ENCODE measurements at regions not wholly inside any gene's neighbourhood (a gene's known extent, or its start where the extent isn't known, plus 50 kb on each side); places are given as distances from the start of the nearest gene placed in this dataset.

DNA sequence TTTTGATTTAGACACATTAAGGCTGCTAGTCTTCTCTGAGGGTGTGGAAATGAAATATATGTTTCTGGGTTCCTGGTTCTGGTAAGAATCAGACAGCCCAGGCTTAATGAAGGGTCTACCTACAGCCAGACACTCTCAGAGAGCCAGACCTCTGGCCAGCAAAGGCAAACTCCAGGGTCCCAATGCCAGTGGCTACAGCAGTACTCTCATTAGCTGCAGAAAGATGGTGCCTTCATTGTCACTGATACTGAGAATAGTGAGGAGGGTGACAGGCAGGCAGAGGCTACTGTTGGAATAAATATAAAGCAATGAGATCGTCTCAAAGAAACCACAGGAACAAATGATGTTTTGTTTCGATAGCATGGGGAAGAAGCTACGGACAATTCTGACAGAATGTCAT, 437.6 kb downstream of the GPM6A start:
- no peak for DNase-seq (ENCODE audit: low spot score)

GRCh38 chr4:175376287-175376977, 435.6 kb downstream of the GPM6A start:
- DNase-seq (ENCODE audit: low spot score): no peak

GRCh38 chr4:175377203-175377602, 434.9 kb downstream of the GPM6A start:
- DNase-seq (ENCODE audit: low spot score): no peak

DNA sequence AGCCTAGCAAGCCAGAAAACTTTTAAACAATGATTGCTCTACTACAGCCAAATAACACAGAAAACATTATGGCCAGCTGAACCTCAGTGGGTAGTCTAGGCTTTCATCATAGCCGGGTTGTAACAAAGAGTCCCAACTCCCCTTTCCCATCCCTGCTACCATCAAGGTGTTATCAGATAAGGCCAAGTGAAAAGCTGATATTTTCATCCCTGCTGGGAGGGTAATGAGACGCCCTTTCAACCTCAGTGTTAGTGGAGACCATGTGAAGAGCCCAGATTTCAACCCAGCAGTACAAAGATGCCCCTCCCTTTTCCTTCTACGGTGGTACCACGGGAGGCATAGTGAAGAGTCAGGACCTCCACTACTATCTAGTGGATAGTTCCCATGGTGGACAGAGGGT, 433.7 kb downstream of the GPM6A start:
- no peak for DNase-seq (ENCODE audit: low spot score)

DNA sequence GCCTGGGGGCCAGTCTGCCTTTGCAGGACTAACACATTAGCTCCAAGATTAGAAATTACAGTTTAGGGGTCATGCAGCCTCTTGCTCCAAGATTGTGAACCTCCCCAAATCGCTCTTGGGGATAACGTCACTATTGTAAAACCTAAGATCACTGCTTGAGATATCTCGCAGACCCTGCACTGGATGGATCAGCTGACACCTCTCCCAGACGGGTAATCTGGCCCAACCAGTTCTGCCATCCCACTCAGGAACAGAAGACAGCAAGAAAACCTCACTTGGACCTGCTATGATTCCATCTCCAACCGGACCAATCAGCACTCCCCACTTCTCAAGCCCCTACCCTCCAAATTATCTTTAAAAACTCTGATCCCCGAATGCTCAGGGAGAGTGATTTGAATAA, 431.2 kb downstream of the GPM6A start:
- DNase-seq (ENCODE audit: low spot score): no peak

DNA sequence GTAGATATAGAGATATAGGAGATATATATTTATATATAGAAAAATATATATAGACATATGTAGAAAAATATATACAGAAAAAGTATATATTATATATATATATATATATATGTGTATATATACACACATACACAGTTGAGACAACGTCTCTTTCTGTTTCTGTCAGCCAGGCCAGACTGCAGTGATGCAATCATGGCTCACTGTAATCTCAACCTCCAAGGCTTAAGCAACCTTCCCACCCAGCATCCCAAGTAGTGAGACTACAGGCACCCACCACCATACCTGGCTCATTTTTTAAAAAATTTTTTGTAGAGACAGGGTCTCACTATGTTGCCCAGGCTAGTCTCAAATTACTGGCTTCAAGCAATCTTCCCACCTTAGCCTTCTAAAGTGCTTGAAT, 426.3 kb downstream of the GPM6A start:
- DNase-seq (ENCODE audit: low spot score): no peak

DNA sequence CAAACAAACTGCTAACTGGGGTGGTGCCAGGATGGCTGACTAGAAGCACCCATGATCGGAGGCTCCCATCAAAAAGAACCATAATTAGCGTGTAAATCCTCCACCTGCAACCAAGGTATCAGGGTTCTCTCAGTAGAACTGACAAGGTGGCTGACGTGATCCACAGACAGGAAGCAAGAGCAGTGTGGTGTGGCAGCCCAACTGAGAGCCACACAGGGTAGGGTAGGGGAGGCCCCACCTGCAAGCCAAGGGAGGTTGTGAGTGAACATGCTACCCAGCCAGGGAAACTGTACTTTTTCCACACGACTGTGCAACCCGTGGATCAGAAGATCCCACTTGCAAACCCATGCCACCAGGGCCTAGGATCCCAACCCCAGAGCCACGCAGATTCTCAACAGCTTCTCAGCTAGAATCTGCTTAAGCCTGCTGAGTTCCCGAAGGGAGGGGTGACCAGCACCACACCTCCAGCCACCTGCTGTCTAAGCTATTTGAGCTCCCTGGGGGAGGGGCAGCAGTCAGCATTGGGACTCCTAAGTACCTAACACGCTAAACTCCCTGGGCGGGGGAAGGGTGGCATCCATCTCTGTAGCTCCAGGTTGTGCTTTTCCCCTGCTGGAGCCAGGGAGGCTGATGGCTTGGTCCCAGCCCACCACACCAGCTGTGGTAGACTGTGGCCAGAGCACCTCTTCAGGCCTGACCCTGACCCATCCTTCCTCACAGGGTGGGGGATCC, 425.1 kb downstream of the GPM6A start:
- DNase-seq (ENCODE audit: low spot score): no peak

DNA sequence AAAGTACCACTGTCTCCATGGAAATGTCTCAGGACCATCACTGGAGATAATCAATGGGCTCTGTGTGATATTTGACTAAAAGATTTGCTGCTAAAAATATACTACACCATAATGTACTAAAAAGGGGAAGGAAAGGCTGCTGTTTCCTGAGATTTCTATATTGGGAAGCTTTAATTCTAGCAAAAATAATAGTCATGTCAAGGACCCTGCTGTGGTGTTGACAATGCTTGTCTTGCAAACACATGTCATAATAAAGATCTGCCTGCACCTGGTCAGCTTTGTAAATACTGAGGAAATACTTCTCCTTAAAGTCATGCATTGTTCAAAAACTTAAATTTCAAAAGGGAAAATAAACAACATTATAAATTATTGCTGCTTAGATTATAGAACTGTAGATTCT, 417.9 kb downstream of the GPM6A start:
- no peak for DNase-seq (ENCODE audit: low spot score)

- DNase-seq (ENCODE audit: low spot score): no peak
Observed at GRCh38 chr4:175405961-175406360, 406.1 kb downstream of the GPM6A start.

GRCh38 chr4:175407926-175408325, 404.1 kb downstream of the GPM6A start:
- DNase-seq (ENCODE audit: low spot score): no peak

DNA sequence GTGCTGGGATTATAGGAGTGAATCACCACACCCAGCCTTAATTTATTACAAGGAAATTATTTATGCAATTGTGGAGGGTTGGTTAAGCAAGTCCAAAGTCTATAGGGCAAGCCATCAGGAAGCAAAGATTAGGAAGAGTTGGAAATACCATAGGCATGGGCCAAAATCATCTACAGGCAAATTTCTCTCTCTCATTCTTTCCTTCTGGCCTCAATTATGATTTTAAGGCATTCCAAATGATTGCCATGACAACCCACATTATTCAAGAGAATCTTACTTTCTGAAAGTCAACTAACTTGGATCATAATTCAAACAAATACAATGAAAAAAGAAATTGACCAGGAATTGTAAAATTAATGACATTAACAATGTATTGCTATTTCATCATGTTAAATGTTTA, 400.8 kb downstream of the GPM6A start:
- no peak for DNase-seq (ENCODE audit: low spot score)

DNA sequence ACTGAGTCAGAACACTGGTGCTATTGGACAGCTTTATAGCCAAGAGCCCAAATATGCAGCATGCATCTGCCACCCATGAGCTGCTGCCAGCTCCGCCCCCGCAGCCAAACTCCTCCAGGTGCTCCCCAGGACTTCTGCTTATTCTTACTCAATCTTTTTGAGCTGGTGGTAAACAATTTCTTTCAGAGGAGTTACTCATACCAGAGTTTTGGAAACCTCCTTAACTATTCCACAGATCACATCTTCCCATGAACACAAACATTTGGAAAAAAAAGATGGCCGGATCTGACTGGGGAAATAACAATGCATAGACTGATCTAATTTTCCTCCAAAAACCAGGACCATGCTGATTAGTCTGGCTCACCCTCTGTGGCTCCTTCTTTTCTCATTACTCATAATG, 399.9 kb downstream of the GPM6A start:
- no peak for DNase-seq (ENCODE audit: low spot score)

GRCh38 chr4:175412746-175413145, 399.3 kb downstream of the GPM6A start:
- DNase-seq (ENCODE audit: low spot score): no peak

- DNase-seq (ENCODE audit: low spot score): no peak
Observed at GRCh38 chr4:175413561-175413960, 398.5 kb downstream of the GPM6A start.

- no peak for DNase-seq (ENCODE audit: low spot score)
Observed at GRCh38 chr4:175414602-175415001, 397.5 kb downstream of the GPM6A start.

GRCh38 chr4:175418516-175418915, 393.5 kb downstream of the GPM6A start:
- no peak for DNase-seq (ENCODE audit: low spot score)

DNA sequence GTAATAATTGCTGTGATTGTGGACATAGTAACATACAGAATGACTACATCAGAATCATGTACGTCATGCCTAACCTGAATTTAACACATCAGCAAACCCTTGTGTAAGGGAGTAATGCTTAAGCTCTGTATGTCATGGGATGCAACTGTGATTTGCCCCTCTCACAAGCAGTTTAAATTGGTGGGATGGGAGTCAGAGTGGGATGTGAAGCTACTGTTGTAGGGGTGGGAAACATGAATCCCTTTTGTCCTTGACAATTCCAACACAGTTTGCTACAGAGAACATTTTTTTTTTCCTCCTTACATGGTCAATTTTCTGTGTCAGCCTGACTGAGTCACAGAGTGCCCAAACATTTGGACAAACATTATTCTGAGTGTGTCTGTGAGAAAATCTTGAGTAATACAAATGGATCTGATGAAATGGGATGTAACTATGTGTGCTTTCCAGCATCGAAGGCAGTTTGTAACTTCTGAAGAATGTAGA, 392.8 kb downstream of the GPM6A start:
- DNase-seq (ENCODE audit: low spot score): no peak

GRCh38 chr4:175421506-175421905, 390.6 kb downstream of the GPM6A start:
- DNase-seq (ENCODE audit: low spot score): no peak

- DNase-seq (ENCODE audit: low spot score): no peak
Observed at GRCh38 chr4:175422331-175422730, 389.7 kb downstream of the GPM6A start.

- no peak for DNase-seq (ENCODE audit: low spot score)
Observed at GRCh38 chr4:175424111-175424510, 388.0 kb downstream of the GPM6A start.

DNA sequence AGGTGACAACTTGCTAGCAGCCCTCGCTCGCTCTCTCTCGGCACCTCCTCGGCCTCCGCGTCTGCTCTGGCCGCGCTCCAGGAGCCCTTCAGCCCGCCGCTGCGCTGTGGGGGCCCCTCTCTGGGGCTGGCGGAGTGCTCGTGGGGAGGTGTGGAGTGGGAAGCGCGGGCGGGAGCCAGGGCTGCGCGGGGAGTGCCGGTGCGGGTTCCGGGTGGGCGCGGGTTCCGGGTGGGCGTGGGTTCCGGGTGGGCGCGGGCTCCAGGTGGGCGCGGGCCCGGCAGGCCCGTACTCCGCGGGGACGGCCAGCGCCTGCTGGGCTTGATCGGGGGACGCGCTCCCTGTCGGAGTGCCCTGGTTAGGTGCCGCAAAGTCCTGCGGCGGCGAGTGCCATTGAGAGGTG, 384.3 kb downstream of the GPM6A start:
- DNase-seq (ENCODE audit: low spot score): no peak

- DNase-seq (ENCODE audit: low spot score): no peak
Observed at GRCh38 chr4:175431694-175432093, 380.4 kb downstream of the GPM6A start.

DNA sequence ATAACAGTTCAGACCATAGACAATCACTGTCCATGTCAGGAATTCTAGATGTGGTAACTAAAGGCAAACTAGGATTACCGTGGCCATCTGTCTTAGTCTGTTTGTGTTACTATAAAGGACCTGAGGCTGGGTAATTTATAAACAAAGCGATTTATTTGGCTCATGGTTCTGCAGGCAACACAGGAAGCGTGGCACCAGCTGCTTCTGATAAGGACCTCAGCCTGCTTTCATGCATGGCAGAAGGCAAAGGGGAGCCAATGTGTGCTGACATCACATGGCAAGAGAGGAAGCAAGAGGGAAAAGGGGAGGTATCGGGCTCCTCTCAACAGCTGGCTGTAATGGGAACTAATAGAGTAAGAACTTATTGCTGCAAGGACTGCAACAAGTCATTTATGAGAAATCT, 376.7 kb downstream of the GPM6A start:
- DNase-seq (ENCODE audit: low spot score): peak; percentile 37

- DNase-seq (ENCODE audit: low spot score): no peak
Observed at GRCh38 chr4:175436196-175436595, 375.9 kb downstream of the GPM6A start.
